DND-41 (cell line): ENCODE measurements at regions not wholly inside any gene's neighbourhood (a gene's known extent, or its start where the extent isn't known, plus 50 kb on each side); places are given as distances from the start of the nearest gene placed in this dataset.

ENCODE experiments used
- ATAC-seq: fragments of 200-7000 bp; cut with Tn5 transposase; 3 replicates; pipeline ENCODE4 v1.9.1; 2021; ENCODE audit warnings: low read depth; ENCODE audit not compliant: insufficient read depth
- DNase-seq: peaks from one replicate; pipeline ENCODE4 v3.0.0-alpha.2; 2020
- H2AFZ ChIP-seq: 2 replicates; pipeline ENCODE4 v1.6.0; 2012; ENCODE audit warnings: low read depth, low read length
- H3K27ac ChIP-seq: 2 replicates; pipeline ENCODE4 v1.5.1; 2012; ENCODE audit warnings: low read length, inconsistent platforms
- H3K27me3 ChIP-seq: fragments of 200-600 bp; sonication (generic); 2 replicates; pipeline ENCODE4 v1.6.0; 2012; ENCODE audit warnings: low read length, mild to moderate bottlenecking, inconsistent platforms; ENCODE audit not compliant: insufficient read depth, poor library complexity
- H3K36me3 ChIP-seq: 2 replicates; pipeline ENCODE4 v1.5.1; 2012; ENCODE audit warnings: low read length, inconsistent platforms; ENCODE audit not compliant: insufficient read depth
- H3K4me1 ChIP-seq: 2 replicates; pipeline ENCODE4 v1.5.1; 2012; ENCODE audit warnings: mild to moderate bottlenecking, low read length; ENCODE audit not compliant: insufficient read depth
- H3K4me2 ChIP-seq: 2 replicates; pipeline ENCODE4 v1.6.0; 2012; ENCODE audit warnings: mild to moderate bottlenecking, moderate library complexity, low read length, inconsistent platforms; ENCODE audit not compliant: insufficient read depth
- H3K4me3 ChIP-seq, 2 experiments: fragments of 200-600 bp in 1 of 2; shearing (Covaris generic) in 1 of 2; 2 replicates each; pipeline ENCODE4 v1.5.1; 2012 to 2016; ENCODE audit warnings: inconsistent platforms in 2 of 2, low read length in 2 of 2, mild to moderate bottlenecking in 2 of 2, low read depth in 1 of 2, moderate library complexity in 1 of 2
- H3K79me2 ChIP-seq: 2 replicates; pipeline ENCODE4 v1.6.0; 2012; ENCODE audit warnings: low read length, inconsistent platforms; ENCODE audit not compliant: insufficient read depth
- H3K9ac ChIP-seq: 2 replicates; pipeline ENCODE4 v1.6.0; 2012; ENCODE audit warnings: low read depth, mild to moderate bottlenecking, inconsistent platforms, low read length, moderate library complexity
- H3K9me3 ChIP-seq: 2 replicates; pipeline ENCODE4 v1.5.1; 2012; ENCODE audit warnings: low read length, moderate library complexity, mild to moderate bottlenecking, inconsistent platforms; ENCODE audit not compliant: insufficient read depth, severe bottlenecking
- H4K20me1 ChIP-seq: 2 replicates; pipeline ENCODE4 v1.6.0; 2012; ENCODE audit warnings: low read length; ENCODE audit not compliant: insufficient read depth
- CTCF ChIP-seq: IDR thresholded peaks from 2 replicates; pipeline ENCODE4 v1.5.1; 2012; ENCODE audit warnings: borderline replicate concordance, low read length, moderate library complexity, mild to moderate bottlenecking; ENCODE audit not compliant: poor library complexity, severe bottlenecking; ENCODE audit errors: extremely low read depth
- EZH2 ChIP-seq: IDR thresholded peaks from 3 replicates; pipeline ENCODE4 v1.6.1; 2012; ENCODE audit warnings: borderline replicate concordance, low read depth, mild to moderate bottlenecking, moderate library complexity, low read length, inconsistent platforms; ENCODE audit not compliant: severe bottlenecking

GRCh38 chr5:165209101-165209727, 1703.8 kb downstream of the MAT2B start:
- Histone ChIP-seq H3K4me1 (no peaks in the 10 kb centered on the region), H3K27ac (no peak overlapping the region), H3K9ac (no peak overlapping the region), H3K79me2 (no peaks in the 10 kb centered on the region), H3K27me3 (no peaks in the 10 kb centered on the region), H3K4me2 (no peak overlapping the region), H3K36me3 (no peaks in the 10 kb centered on the region), H3K4me3 (no peak overlapping the region), H4K20me1 (no peaks in the 10 kb centered on the region), H3K9me3 (no peaks in the 10 kb centered on the region), H2AFZ (no peak overlapping the region)
- TF ChIP-seq EZH2 (no peak), CTCF (peak; percentile 72)
- no peak for DNase-seq
- ATAC-seq = no peak

- no peak for DNase-seq
- no peak overlapping the region for H3K4me3 ChIP-seq
- H3K27me3 ChIP-seq = no peaks in the 10 kb centered on the region
- TF ChIP-seq EZH2 = no peak
- no peak for TF ChIP-seq CTCF
- H3K27ac ChIP-seq = no peak overlapping the region
- no peak overlapping the region for H3K9ac ChIP-seq
- H3K36me3 ChIP-seq = no peaks in the 10 kb centered on the region
- no peaks in the 10 kb centered on the region for H3K9me3 ChIP-seq
- H3K4me2 ChIP-seq = no peak overlapping the region
- H4K20me1 ChIP-seq = no peaks in the 10 kb centered on the region
- H3K4me1 ChIP-seq = no peaks in the 10 kb centered on the region
- no peaks in the 10 kb centered on the region for H3K79me2 ChIP-seq
- no peak overlapping the region for H2AFZ ChIP-seq
- ATAC-seq = no peak
Observed at GRCh38 chr5:165224366-165225045, 1719.1 kb downstream of the MAT2B start.

GRCh38 chr5:165227515-165227914, 1722.1 kb downstream of the MAT2B start:
- Histone ChIP-seq H3K27ac (no peak overlapping the region), H3K27me3 (no peaks in the 10 kb centered on the region), H3K4me2 (no peak overlapping the region), H4K20me1 (no peaks in the 10 kb centered on the region), H3K9ac (no peak overlapping the region), H2AFZ (no peak overlapping the region), H3K79me2 (no peaks in the 10 kb centered on the region), H3K4me1 (no peaks in the 10 kb centered on the region), H3K36me3 (no peaks in the 10 kb centered on the region), H3K9me3 (no peaks in the 10 kb centered on the region), H3K4me3 (no peak overlapping the region)
- ATAC-seq (no peak), DNase-seq (no peak)
- TF ChIP-seq EZH2 (no peak), CTCF (no peak)
